Fibroblast of mammary gland (primary cell): ENCODE measurements at regions not wholly inside any gene's neighbourhood (a gene's known extent, or its start where the extent isn't known, plus 50 kb on each side); places are given as distances from the start of the nearest gene placed in this dataset.

Experiments
- DNase-seq: peaks from one replicate; pipeline ENCODE4 v3.0.0-alpha.2; 2010; ENCODE audit warnings: low read depth
- H3K4me3 ChIP-seq: 2 replicates; pipeline ENCODE4 v1.5.1; 2011; ENCODE audit warnings: low read depth, mild to moderate bottlenecking, low read length, moderate library complexity; ENCODE audit not compliant: control insufficient read depth
- TF ChIP-seq, protein P1 (sequence below): conservative IDR thresholded peaks from 2 replicates; pipeline ENCODE4 v1.5.1; 2011; ENCODE audit warnings: low read depth, low read length, inconsistent platforms; ENCODE audit not compliant: control insufficient read depth, insufficient read depth

DNA sequence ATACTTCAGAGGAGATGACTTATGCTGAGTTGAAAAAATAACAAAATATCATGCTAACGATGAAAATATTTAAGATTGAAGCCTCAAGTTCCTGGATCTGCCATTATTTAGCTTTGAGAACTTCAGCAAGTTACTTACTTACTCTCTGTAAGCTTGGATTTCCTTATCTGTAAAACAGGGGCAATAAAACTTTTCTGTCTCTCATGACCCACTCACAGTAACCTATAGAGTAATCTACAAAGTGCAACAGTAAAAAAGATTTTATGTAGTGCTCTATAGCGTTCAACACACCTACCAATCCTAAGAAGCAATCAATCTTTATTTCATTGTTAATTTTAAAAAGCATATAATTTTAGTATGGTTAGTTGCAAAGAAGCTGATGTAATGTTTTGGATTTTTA is 478.6 kb downstream of the ZIC1 start:
- DNase-seq, result no peak
- TF ChIP-seq, protein P1, sequence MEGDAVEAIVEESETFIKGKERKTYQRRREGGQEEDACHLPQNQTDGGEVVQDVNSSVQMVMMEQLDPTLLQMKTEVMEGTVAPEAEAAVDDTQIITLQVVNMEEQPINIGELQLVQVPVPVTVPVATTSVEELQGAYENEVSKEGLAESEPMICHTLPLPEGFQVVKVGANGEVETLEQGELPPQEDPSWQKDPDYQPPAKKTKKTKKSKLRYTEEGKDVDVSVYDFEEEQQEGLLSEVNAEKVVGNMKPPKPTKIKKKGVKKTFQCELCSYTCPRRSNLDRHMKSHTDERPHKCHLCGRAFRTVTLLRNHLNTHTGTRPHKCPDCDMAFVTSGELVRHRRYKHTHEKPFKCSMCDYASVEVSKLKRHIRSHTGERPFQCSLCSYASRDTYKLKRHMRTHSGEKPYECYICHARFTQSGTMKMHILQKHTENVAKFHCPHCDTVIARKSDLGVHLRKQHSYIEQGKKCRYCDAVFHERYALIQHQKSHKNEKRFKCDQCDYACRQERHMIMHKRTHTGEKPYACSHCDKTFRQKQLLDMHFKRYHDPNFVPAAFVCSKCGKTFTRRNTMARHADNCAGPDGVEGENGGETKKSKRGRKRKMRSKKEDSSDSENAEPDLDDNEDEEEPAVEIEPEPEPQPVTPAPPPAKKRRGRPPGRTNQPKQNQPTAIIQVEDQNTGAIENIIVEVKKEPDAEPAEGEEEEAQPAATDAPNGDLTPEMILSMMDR, result no peak
- no peak overlapping the region for H3K4me3 ChIP-seq

GRCh38 chr3:147890114-147890513 is 480.9 kb downstream of the ZIC1 start:
- TF ChIP-seq, protein P1, result no peak
- no peak overlapping the region for H3K4me3 ChIP-seq
- DNase-seq, result no peak

GRCh38 chr3:147895509-147895908 is 486.3 kb downstream of the ZIC1 start:
- DNase-seq, result no peak
- TF ChIP-seq, protein P1, result no peak
- H3K4me3 ChIP-seq, result no peak overlapping the region

DNA sequence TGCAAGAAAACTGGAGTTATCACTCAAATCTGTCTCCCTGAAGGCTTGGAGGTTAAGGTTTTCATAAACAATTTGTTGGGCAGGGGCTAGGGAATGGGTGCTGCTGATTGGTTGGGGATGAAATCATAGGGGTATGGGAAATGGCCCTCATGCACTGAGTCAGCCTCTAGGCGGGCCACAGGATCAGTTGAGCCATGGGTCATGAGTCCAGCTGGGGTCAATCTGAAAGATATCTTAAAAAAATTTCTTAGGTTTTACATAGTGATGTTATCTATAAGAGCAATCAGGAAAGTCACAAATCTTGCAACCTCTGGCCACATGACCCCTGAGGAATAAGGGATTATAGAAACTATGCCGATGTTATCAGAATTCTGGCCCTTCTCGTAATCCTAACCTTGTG is 491.7 kb downstream of the ZIC1 start:
- DNase-seq, result no peak
- TF ChIP-seq, protein P1, result no peak
- H3K4me3 ChIP-seq, result no peak overlapping the region

DNA sequence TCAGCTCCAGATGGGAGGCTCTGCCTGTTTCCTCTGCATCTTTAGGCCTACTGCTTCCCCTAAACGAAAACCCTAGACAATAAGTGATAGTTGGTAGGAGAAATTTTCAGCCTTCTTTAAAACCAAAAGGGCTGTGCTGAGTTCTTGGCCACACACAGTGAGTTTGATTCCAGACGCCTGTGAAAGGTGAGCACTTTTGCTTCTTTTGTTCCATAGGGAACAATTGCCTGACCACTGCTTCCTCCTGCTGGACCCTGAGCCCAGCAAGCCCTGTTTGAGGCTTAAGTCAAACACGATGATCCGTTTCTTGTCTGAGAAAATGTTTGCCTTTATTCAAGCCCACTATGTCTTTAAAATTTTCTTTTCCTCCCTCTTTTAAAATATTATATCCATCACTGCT is 493.9 kb downstream of the ZIC1 start:
- TF ChIP-seq, protein P1, result no peak
- H3K4me3 ChIP-seq, result no peak overlapping the region
- no peak for DNase-seq

DNA sequence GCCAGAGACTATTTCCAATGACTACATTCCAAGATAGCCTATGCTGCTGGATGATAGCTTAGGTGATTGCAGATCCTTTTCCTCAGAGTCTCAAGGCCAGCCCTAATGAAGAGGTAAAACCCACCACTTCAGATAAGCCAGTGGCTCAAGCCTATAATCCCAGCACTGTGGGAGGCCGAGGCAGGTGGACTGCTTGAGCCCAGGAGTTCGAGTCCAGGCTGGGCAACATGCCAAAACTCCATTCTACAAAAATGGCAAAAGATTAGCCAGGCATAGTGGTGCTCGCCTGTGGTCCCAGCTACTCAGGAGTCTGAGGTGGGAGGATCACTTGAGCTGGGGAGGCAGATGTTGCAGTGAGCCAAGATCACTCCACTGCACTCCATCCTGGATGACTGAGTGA is 495.3 kb downstream of the ZIC1 start:
- H3K4me3 ChIP-seq, result no peak overlapping the region
- no peak for DNase-seq
- TF ChIP-seq, protein P1, result no peak

DNA sequence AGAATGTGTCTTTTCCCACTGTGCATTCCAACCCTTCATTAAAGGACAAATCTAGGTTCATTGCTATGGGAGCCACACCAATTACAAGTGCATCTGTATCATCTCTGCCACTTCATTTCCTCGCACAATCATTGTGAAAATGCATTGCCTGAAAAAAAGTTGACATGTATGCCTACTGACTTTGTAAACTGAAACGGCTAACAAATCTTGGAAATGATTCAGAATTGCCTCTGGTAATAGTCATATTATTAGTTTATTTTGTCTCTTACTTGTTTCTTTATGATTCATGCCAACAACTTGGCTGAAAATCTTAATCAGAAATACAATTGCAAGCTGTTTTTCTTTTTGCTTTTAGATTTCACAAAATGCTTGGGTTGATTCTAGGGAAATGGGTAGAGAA is 497.1 kb downstream of the ZIC1 start:
- H3K4me3 ChIP-seq, result no peak overlapping the region
- DNase-seq, result peak; percentile 48
- TF ChIP-seq, protein P1, result no peak
